ENCODE measurements at regions not wholly inside any gene's neighbourhood (a gene's known extent, or its start where the extent isn't known, plus 50 kb on each side); places are given as distances from the start of the nearest gene placed in this dataset.

GRCh38 chr6:85096976-85097375 lies 332.6 kb upstream of the TBX18 start:
- Mint-ChIP-seq H3K27ac (no peak overlapping the region), H3K4me1 (peaks cover under 1% of the 10 kb centered on the region), H3K4me3 (no peak overlapping the region), H3K27me3 (ENCODE audit: low read depth) (no peaks in the 10 kb centered on the region), H3K36me3 (ENCODE audit: low read depth) (no peaks in the 10 kb centered on the region), H3K9me3 (peaks cover 46% of the 10 kb centered on the region)
- no peak for TF ChIP-seq CTCF (IDR thresholded peaks at IDR 0.05; ENCODE audit: unreplicated experiment in 3 of 3)

- TF ChIP-seq CTCF (IDR thresholded peaks at IDR 0.05; ENCODE audit: unreplicated experiment in 3 of 3): no peak
- no peak overlapping the region for H3K27ac Mint-ChIP-seq
- no peak overlapping the region for H3K4me3 Mint-ChIP-seq
- no peaks in the 10 kb centered on the region for H3K36me3 Mint-ChIP-seq (ENCODE audit: low read depth)
- peaks cover 6% of the 10 kb centered on the region for H3K4me1 Mint-ChIP-seq
- no peaks in the 10 kb centered on the region for H3K27me3 Mint-ChIP-seq (ENCODE audit: low read depth)
- H3K9me3 Mint-ChIP-seq: peaks cover 12% of the 10 kb centered on the region
Observed at GRCh38 chr6:85092226-85092625, 327.8 kb upstream of the TBX18 start.

GRCh38 chr6:85089255-85089654 lies 324.9 kb upstream of the TBX18 start:
- Mint-ChIP-seq H3K27me3 (ENCODE audit: low read depth) (no peaks in the 10 kb centered on the region), H3K9me3 (peaks cover 4% of the 10 kb centered on the region), H3K36me3 (ENCODE audit: low read depth) (no peaks in the 10 kb centered on the region), H3K4me1 (peaks cover 6% of the 10 kb centered on the region), H3K27ac (no peak overlapping the region), H3K4me3 (no peak overlapping the region)
- TF ChIP-seq CTCF (IDR thresholded peaks at IDR 0.05; ENCODE audit: unreplicated experiment in 3 of 3): no peak

GRCh38 chr6:85085875-85086274 lies 321.5 kb upstream of the TBX18 start:
- Mint-ChIP-seq H3K4me3 (no peak overlapping the region), H3K27ac (no peak overlapping the region), H3K9me3 (no peaks in the 10 kb centered on the region), H3K36me3 (ENCODE audit: low read depth) (no peaks in the 10 kb centered on the region), H3K27me3 (ENCODE audit: low read depth) (no peaks in the 10 kb centered on the region), H3K4me1 (no peaks in the 10 kb centered on the region)
- TF ChIP-seq CTCF (IDR thresholded peaks at IDR 0.05; ENCODE audit: unreplicated experiment in 3 of 3): no peak

GRCh38 chr6:85081102-85081501 lies 316.7 kb upstream of the TBX18 start:
- no peaks in the 10 kb centered on the region for H3K36me3 Mint-ChIP-seq (ENCODE audit: low read depth)
- H3K4me1 Mint-ChIP-seq: no peaks in the 10 kb centered on the region
- H3K4me3 Mint-ChIP-seq: no peak overlapping the region
- no peaks in the 10 kb centered on the region for H3K9me3 Mint-ChIP-seq
- TF ChIP-seq CTCF (IDR thresholded peaks at IDR 0.05; ENCODE audit: unreplicated experiment in 3 of 3): no peak
- H3K27ac Mint-ChIP-seq: no peak overlapping the region
- no peaks in the 10 kb centered on the region for H3K27me3 Mint-ChIP-seq (ENCODE audit: low read depth)

- no peak overlapping the region for H3K4me3 Mint-ChIP-seq
Observed at GRCh38 chr6:85079761-85080160, 315.4 kb upstream of the TBX18 start.

More at GRCh38 chr6:85079761-85080160, 315.4 kb upstream of the TBX18 start:
- Mint-ChIP-seq H3K27me3 (ENCODE audit: low read depth) (no peaks in the 10 kb centered on the region), H3K36me3 (ENCODE audit: low read depth) (no peaks in the 10 kb centered on the region), H3K9me3 (no peaks in the 10 kb centered on the region), H3K4me1 (no peaks in the 10 kb centered on the region), H3K27ac (no peak overlapping the region)
- TF ChIP-seq CTCF (IDR thresholded peaks at IDR 0.05; ENCODE audit: unreplicated experiment in 3 of 3): no peak

Data from nephron (organoid).